NCI-H187 (cell line): ENCODE measurements at regions not wholly inside any gene's neighbourhood (a gene's known extent, or its start where the extent isn't known, plus 50 kb on each side); places are given as distances from the start of the nearest gene placed in this dataset.
"Not testable (repeated sequence)": the region's sequence is repeated elsewhere in the genome, so short reads cannot be mapped to it uniquely, and the experiment has no call there.

Experiments
- DNase-seq, 2 experiments: peaks; one replicate each; lab custom pipeline; 2025; lab: John Stamatoyannopoulos, UW

DNA sequence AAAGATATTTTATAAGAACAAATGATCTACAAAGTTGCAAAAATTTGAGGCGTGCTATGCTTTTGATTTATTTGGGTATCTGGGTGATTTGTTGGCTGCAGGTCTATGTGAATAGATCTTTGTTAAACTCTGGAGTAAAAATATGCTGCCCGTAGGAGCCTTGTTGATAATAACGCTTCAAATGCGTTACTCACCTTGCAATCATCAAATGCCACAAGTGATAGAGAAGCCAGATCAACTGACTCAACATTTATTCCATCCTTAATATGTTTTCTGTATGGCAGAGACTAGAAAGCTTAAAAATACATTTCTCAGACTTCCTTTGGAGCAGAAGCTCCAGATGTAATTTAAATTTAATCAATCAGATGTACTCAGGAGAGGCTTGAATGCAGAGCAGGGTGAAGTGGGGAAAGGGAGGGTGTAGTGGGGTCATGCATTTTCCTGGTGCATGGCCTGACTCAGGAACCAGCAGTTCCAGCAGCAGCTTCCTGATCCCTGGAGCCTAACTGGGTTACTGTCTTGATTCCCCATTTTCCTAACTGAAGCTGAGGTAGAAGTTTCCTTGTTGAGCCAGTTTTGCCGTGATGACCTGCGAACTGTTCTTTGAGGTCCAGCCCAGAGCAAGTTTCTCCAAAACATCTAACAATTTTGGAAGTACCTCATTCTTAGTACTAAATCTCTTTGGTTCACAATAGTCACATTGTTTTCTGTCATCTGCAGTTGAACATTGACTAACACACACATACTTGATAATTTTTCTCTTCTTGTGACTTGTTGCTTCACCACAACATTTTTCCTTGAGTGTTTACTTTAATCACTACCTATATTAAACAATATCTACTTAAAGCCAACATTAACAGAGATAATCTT is 284.7 kb upstream of the CWC22 start:
- DNase-seq: no peak

DNA sequence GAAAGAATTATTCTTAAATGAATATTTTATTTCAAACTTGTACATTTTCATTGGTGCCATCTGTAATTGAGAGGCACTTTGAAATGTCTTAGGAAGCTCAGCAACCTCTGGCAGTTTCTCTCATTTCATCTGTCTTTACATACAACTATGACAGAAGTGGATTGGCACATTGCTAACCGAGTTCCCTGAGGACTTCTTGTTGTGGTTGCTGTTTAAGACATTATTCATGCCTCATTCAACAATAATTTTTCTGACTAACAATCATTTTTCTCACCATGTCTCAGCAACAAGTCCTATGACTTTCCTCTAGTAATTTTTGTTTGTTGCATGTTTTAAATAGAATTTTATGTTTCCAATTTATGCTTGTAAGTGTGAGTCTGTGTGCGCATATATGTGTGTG is 284.0 kb upstream of the CWC22 start:
- DNase-seq: no peak

DNA sequence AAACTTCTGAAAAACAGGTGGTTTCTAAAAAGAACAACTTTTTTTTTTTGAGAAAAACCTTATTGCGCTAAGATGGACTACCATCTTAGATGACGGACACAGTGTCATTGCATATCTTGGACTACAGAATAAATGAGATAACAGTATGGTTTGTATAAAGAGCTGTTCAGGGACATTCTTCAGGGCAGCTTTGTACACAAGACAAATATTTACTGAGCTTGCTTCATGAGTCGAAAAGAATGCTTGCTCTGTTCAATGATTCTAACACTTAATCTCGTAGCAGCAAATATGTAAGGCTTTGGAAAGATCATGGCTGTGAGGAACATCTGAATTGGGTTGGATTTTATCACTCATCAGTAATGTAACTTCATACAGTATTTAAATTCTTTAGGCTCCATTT is 282.5 kb upstream of the CWC22 start:
- DNase-seq: no peak

GRCh38 chr2:180279581-180279980 is 272.5 kb upstream of the CWC22 start:
- DNase-seq: no peak

- DNase-seq: no peak
These were observed 269.6 kb upstream of the CWC22 start for GRCh38 chr2:180276733-180277132.

- DNase-seq: no peak
These were observed 260.9 kb upstream of the CWC22 start for GRCh38 chr2:180268006-180268405.

- no peak for DNase-seq
These were observed 254.9 kb upstream of the CWC22 start for GRCh38 chr2:180261976-180262375.

- no peak for DNase-seq
These were observed 251.5 kb upstream of the CWC22 start for GRCh38 chr2:180258579-180258978.

DNA sequence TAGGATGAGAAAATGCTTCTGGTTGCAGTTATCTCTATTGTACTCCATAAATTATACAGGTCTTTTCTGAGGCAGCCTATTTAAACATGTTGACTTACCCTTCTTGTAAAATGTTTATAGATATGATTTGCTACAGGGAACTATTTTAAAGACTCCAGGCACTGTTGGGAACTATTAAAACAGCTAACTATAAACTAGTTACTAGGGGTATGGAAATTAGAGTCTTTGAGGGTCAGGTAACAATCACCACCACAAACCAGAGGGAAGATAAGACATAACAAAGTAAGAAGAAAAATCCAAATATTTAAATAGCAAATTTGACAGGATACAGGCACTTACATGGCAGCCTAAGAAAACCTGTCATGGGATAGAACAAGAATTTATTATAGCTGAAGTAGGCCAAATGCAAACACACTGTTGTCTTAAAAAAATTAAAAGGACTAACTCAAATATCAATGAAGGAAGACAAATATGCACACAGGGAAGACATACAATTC is 251.0 kb upstream of the CWC22 start:
- DNase-seq: no peak

GRCh38 chr2:180257247-180257646 is 250.2 kb upstream of the CWC22 start:
- DNase-seq: no peak

- no peak for DNase-seq
These were observed 248.9 kb upstream of the CWC22 start for GRCh38 chr2:180255981-180256380.

GRCh38 chr2:180254872-180255271 is 247.8 kb upstream of the CWC22 start:
- DNase-seq: no peak

- DNase-seq: no peak
These were observed 240.6 kb upstream of the CWC22 start for GRCh38 chr2:180247658-180248057.

GRCh38 chr2:180246268-180246667 is 239.2 kb upstream of the CWC22 start:
- no peak for DNase-seq

DNA sequence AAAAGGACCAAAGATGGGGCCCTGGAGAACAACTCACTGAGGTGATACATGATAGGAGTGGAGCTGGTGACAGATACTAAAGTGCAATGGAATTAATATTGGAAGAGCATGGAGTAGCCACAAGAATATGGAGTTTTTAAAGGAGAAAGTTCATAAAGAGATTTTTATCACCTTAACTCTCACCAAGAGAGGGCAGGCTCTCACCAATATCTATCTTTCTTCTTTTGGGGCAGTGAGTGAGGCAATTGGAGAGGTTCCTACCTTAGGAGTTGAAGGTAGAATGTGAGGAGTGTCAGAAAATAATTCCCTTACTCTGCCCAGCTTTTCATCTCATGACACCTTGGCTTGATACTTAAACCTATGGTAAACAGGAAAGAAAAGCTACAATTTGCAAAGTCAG is 233.7 kb upstream of the CWC22 start:
- no peak for DNase-seq

DNA sequence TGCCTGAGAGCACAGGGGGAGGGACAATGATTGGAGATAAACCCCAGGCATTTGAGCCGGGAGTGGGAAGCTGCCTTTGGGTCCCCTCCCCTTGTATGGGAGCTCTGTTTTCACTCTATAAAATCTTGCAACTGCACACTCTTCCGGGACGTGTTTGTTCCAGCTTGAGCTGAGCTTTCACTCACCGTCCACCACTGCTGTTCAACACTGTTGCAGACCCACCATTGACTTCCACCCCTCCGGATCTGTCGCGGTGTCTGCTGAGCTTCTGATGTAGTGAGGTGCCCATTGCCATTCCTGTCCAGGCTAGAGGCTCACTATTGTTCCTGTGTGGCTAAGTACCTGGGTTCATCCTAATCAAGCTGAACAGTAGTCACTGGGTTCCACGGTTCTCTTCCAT is 231.6 kb upstream of the CWC22 start:
- no peak for DNase-seq

DNA sequence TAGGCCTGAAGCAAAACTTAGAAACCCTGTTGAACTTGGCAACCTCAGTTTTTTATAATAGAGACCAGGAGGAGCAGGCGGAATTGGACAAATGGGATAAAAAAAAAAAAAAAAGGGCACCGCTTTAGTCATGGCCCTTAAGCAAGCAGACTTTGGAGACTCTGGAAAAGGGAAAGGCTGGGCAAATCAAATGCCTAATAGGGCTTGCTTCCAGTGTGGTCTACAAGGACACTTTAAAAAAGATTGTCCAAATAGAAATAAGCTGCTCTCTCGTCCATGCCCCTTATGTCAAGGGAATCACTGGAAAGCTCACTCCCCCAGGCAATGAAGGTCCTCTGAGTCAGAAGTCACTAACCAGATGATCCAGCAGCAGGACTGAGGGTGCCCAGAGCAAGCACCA is 229.0 kb upstream of the CWC22 start:
- DNase-seq: not testable (repeated sequence)

GRCh38 chr2:180235506-180235905 is 228.4 kb upstream of the CWC22 start:
- not testable (repeated sequence) for DNase-seq

DNA sequence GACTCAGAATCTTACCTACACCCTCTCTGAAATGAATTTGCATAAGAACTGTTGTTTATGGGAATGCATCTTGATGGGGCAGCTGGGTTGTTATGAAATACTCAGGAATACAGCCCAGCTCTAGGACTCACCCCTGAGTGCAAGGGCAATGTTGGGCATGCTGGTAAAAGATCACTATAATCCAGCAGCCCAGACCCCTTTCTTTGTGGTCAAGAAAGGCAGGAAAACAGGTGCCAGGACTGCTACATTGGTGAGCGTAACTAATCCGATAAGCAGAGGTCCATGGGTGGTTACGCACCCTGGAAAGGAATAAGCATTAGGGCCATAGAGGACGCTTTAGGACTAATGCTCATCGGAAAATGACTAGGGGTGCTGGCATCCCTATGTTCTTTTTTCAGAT is 227.9 kb upstream of the CWC22 start:
- not testable (repeated sequence) for DNase-seq

DNA sequence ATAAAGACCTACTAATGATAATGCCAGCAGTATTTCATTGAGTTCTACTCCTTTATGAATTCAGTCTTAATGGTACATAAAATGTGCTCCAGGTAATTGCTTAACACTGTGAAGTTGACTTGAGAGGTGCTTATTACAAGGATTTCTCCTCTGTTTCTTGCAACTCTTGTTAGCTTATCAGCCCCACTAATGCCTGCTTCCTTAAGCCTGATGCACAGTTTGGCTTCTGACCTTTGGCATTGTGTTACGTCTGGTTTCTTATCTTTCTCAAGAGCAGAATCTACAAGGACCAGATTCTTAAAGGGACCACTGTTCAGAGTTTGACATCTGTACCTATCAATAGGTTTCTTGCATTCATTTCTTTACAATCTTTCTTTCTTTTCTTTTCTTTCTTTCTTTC is 223.9 kb upstream of the CWC22 start:
- no peak for DNase-seq

- DNase-seq: no peak
These were observed 220.4 kb upstream of the CWC22 start for GRCh38 chr2:180227461-180227860.

- DNase-seq: no peak
These were observed 218.0 kb upstream of the CWC22 start for GRCh38 chr2:180225118-180225517.

GRCh38 chr2:180222644-180223043 is 215.5 kb upstream of the CWC22 start:
- DNase-seq: no peak

- DNase-seq: no peak
These were observed 212.4 kb upstream of the CWC22 start for GRCh38 chr2:180219491-180219890.
